HCT116 (cell line): ENCODE measurements at regions not wholly inside any gene's neighbourhood (a gene's known extent, or its start where the extent isn't known, plus 50 kb on each side); places are given as distances from the start of the nearest gene placed in this dataset.

Experiments used
- ATAC-seq: fragments of 200-7000 bp; cut with Tn5 transposase; 2 replicates; pipeline ENCODE4 v1.9.1; 2020; ENCODE audit warnings: mild to moderate bottlenecking, moderate library complexity
- BruUV-seq: library from RNA; stranded (reverse); fragments of 400-500 nt; replicated peaks from 2 replicates; lab custom pipeline; 2021; lab: Mats Ljungman, UMichigan
- CTCF ChIA-PET: fragments of 300-600 bp; sonication (Branson Sonifier 250); formaldehyde crosslinking; loops from one replicate; lab custom pipeline; 2021; ENCODE audit warnings: antibody characterized with exemption; lab: Charles Lee
- POLR2A ChIA-PET: fragments of 300-600, 350-600 bp; sonication (Branson Sonifier 250); formaldehyde crosslinking; loops from one replicate; lab custom pipeline; 2021; ENCODE audit warnings: antibody characterized with exemption; lab: Charles Lee
- RAD21 ChIA-PET, 2 experiments: fragments of 300-600 bp; sonication (Branson Sonifier 250); formaldehyde crosslinking; loops; one replicate each; lab custom pipeline; 2023; ENCODE audit warnings: low total read pairs in 2 of 2; ENCODE audit not compliant: uncharacterized antibody in 2 of 2, unreplicated experiment in 2 of 2, low non-redundant PET in 1 of 2; lab: Charles Lee
- DNase-seq: peaks from one replicate; pipeline ENCODE4 v3.0.0-alpha.2; 2010; ENCODE audit warnings: low read depth, low spot score
- H2AFZ ChIP-seq: fragments of 200-600 bp; shearing (Covaris generic), sonication (generic); 2 replicates; pipeline ENCODE4 v1.6.1; 2017; ENCODE audit warnings: low read depth, mixed run types, mixed read lengths, antibody characterized with exemption, low read length; ENCODE audit not compliant: poor library complexity, severe bottlenecking
- H3K27ac ChIP-seq: 2 replicates; pipeline ENCODE4 v1.5.1; 2012; ENCODE audit warnings: low read depth, low read length
- H3K27me3 ChIP-seq: fragments of 200-600 bp; sonication (generic); 2 replicates; pipeline ENCODE4 v1.6.1; 2016; ENCODE audit warnings: mixed run types, low read length, mixed read lengths; ENCODE audit not compliant: insufficient read depth
- H3K36me3 ChIP-seq, 2 experiments: fragments of 200-500 bp in 1 of 2; fragments of 200-600 bp in 1 of 2; sonication (Bioruptor generic) in 1 of 2; sonication (generic) in 1 of 2; 2 replicates each; pipeline versions ENCODE4 v1.5.1 to v1.6.1; 2014 to 2016; ENCODE audit warnings: low read length in 2 of 2, inconsistent platforms in 1 of 2, mixed read lengths in 1 of 2, mixed run types in 1 of 2; ENCODE audit not compliant: insufficient read depth in 2 of 2, control insufficient read depth in 1 of 2
- H3K4me1 ChIP-seq, 2 experiments: fragments of 200-600 bp in 1 of 2; sonication (generic) in 1 of 2; 2 replicates each; pipeline versions ENCODE4 v1.5.1 to v1.6.1; 2012 to 2017; ENCODE audit warnings: low read length in 2 of 2, inconsistent platforms in 1 of 2, mild to moderate bottlenecking in 1 of 2, mixed read lengths in 1 of 2, mixed run types in 1 of 2, moderate library complexity in 1 of 2; ENCODE audit not compliant: insufficient read depth in 2 of 2, control insufficient read depth in 1 of 2
- H3K4me2 ChIP-seq: fragments of 200-600 bp; sonication (generic); 2 replicates; pipeline ENCODE4 v1.6.1; 2017; ENCODE audit warnings: mixed run types, low read length, mixed read lengths
- H3K4me3 ChIP-seq, 2 experiments: fragments of 200-600 bp in 1 of 2; sonication (generic) in 1 of 2; replicated peaks in 1 of 2; 2 replicates each; pipeline ENCODE4 v1.5.1; 2011 to 2016; ENCODE audit warnings: low read length in 2 of 2, control low read depth in 1 of 2, low read depth in 1 of 2, mild to moderate bottlenecking in 1 of 2, mixed read lengths in 1 of 2, mixed run types in 1 of 2
- H3K79me2 ChIP-seq: fragments of 200-600 bp; sonication (generic); 2 replicates; pipeline ENCODE4 v1.6.1; 2017; ENCODE audit warnings: mild to moderate bottlenecking, mixed run types, low read length, moderate library complexity, mixed read lengths; ENCODE audit not compliant: insufficient read depth
- H3K9ac ChIP-seq: fragments of 200-600 bp; sonication (generic); 2 replicates; pipeline ENCODE4 v1.6.1; 2016; ENCODE audit warnings: low read length, mixed read lengths
- H3K9me2 ChIP-seq: fragments of 200-600 bp; sonication (generic), shearing (Covaris generic); 2 replicates; pipeline ENCODE4 v1.6.1; 2017; ENCODE audit warnings: mixed run types, mild to moderate bottlenecking, moderate library complexity; ENCODE audit not compliant: insufficient read depth
- H3K9me3 ChIP-seq, 2 experiments: fragments of 200-500 bp in 1 of 2; fragments of 200-600 bp in 1 of 2; sonication (Bioruptor generic) in 1 of 2; sonication (generic) in 1 of 2; 2 replicates each; pipeline ENCODE4 v1.6.1; 2014 to 2017; ENCODE audit warnings: low read length in 2 of 2, mixed read lengths in 2 of 2, inconsistent platforms in 1 of 2, low read depth in 1 of 2, mild to moderate bottlenecking in 1 of 2, mixed run types in 1 of 2, moderate library complexity in 1 of 2; ENCODE audit not compliant: control insufficient read depth in 1 of 2, insufficient read depth in 1 of 2
- H4K20me1 ChIP-seq: fragments of 200-600 bp; sonication (generic), shearing (Covaris generic); 2 replicates; pipeline ENCODE4 v1.6.1; 2017; ENCODE audit warnings: mixed run types, mild to moderate bottlenecking, moderate library complexity; ENCODE audit not compliant: insufficient read depth
- CBX3 ChIP-seq: IDR thresholded peaks from 2 replicates; pipeline ENCODE4 v1.6.1; 2012; ENCODE audit warnings: low read depth
- CEBPB ChIP-seq: IDR thresholded peaks from 2 replicates; pipeline ENCODE4 v1.6.1; 2012; ENCODE audit warnings: low read depth
- EGR1 ChIP-seq: IDR thresholded peaks from 2 replicates; pipeline ENCODE4 v1.6.1; 2012; ENCODE audit warnings: low read depth
- EZH2 ChIP-seq: fragments of 200-600 bp; sonication (generic); IDR thresholded peaks from 2 replicates; pipeline ENCODE4 v1.6.1; 2017; ENCODE audit warnings: antibody characterized with exemption, mixed run types
- EZH2phosphoT487 ChIP-seq: fragments of 200-600 bp; IDR thresholded peaks from 2 replicates; pipeline ENCODE4 v1.6.1; 2018; ENCODE audit warnings: antibody characterized with exemption, borderline replicate concordance
- FOSL1 ChIP-seq: IDR thresholded peaks from 2 replicates; pipeline ENCODE4 v1.6.1; 2012; ENCODE audit warnings: low read depth
- POLR2A ChIP-seq: IDR thresholded peaks from 2 replicates; pipeline ENCODE4 v1.7.0; 2011; ENCODE audit warnings: borderline replicate concordance; ENCODE audit not compliant: insufficient read depth, insufficient read length; ENCODE audit errors: extremely low read depth
- POLR2AphosphoS5 ChIP-seq: IDR thresholded peaks from 2 replicates; pipeline ENCODE4 v1.6.1; 2011; ENCODE audit warnings: mild to moderate bottlenecking, low read depth, low read length, moderate library complexity
- SIN3A ChIP-seq: IDR thresholded peaks from 2 replicates; pipeline ENCODE4 v1.6.1; 2012; ENCODE audit warnings: low read depth
- SP1 ChIP-seq: IDR thresholded peaks from 2 replicates; pipeline ENCODE4 v1.6.1; 2012; ENCODE audit warnings: low read depth
- TCF7L2 ChIP-seq: IDR thresholded peaks from 2 replicates; pipeline ENCODE4 v1.7.0; 2011; ENCODE audit warnings: borderline replicate concordance, inconsistent platforms; ENCODE audit not compliant: insufficient read depth, insufficient read length; ENCODE audit errors: extremely low read depth
- intact Hi-C: fragments of 100-400 bp; cut with micrococcal nuclease; formaldehyde crosslinking; loops from 2 replicates; pipeline ENCODE4 v1.10.0; 2022
- TF ChIP-seq, protein P1 (sequence below): IDR thresholded peaks from 2 replicates; pipeline ENCODE4 v1.6.1; 2011; ENCODE audit warnings: mild to moderate bottlenecking, low read length, moderate library complexity; ENCODE audit not compliant: insufficient replicate concordance; ENCODE audit errors: extremely low read depth
- TF ChIP-seq, protein P2 (sequence below), 3 experiments: fragments of 200-600 bp in 1 of 3; sonication (generic) in 1 of 3; IDR thresholded peaks in 2 of 3; conservative IDR thresholded peaks in 1 of 3; 2 replicates each; pipeline ENCODE4 v1.5.1; 2012 to 2017; ENCODE audit warnings: low read depth in 2 of 3, low read length in 2 of 3, antibody characterized with exemption in 1 of 3, borderline replicate concordance in 1 of 3, control low read depth in 1 of 3, mild to moderate bottlenecking in 1 of 3, mixed read lengths in 1 of 3, mixed run types in 1 of 3, moderate library complexity in 1 of 3; ENCODE audit not compliant: insufficient read depth in 1 of 3
- TF ChIP-seq, protein P3 (sequence below): IDR thresholded peaks from 2 replicates; pipeline ENCODE4 v1.6.1; 2012
- TF ChIP-seq, protein P4 (sequence below): IDR thresholded peaks from 2 replicates; pipeline ENCODE4 v1.6.1; 2012; ENCODE audit warnings: low read depth
- TF ChIP-seq, protein P5 (sequence below): IDR thresholded peaks from 2 replicates; pipeline ENCODE4 v1.6.1; 2012

DNA sequence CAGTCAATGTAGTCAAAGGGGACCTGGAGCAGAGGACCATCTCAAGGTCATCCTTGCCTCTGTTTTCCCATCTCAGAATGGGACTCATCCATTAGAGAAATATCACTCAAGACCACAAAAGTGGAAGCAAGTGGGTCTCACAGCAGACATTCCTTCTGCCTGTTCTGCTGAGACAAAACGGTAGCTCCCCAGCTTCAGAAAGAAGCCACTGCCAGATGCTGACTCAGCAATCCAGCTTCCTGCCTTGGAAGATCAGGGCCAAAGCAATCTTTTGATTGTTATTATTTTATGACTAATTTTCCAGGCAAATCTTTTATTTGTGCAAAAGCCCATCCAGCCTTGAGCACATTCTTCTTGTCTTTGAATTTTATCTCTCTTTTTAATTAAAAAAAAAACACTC is 86.8 kb downstream of the CCT6B start:
- Histone ChIP-seq H3K36me3 (no peaks in the 10 kb centered on the region), H3K27ac (no peak overlapping the region), H3K9me2 (no peaks in the 10 kb centered on the region), H4K20me1 (no peaks in the 10 kb centered on the region), H3K79me2 (no peaks in the 10 kb centered on the region), H2AFZ (no peak overlapping the region), H3K27me3 (peaks cover 60% of the 10 kb centered on the region), H3K4me3 (no peak overlapping the region), H3K9ac (no peak overlapping the region), H3K9me3 (no peaks in the 10 kb centered on the region), H3K4me2 (no peak overlapping the region), H3K4me1 (no peaks in the 10 kb centered on the region)
- RAD21 ChIA-PET, result no interaction called here
- CTCF ChIA-PET, result no interaction called here
- no TSS peak for BruUV-seq
- POLR2A ChIA-PET, result no interaction called here
- no peak for ATAC-seq
- no peak for DNase-seq
- TF ChIP-seq, protein P1, sequence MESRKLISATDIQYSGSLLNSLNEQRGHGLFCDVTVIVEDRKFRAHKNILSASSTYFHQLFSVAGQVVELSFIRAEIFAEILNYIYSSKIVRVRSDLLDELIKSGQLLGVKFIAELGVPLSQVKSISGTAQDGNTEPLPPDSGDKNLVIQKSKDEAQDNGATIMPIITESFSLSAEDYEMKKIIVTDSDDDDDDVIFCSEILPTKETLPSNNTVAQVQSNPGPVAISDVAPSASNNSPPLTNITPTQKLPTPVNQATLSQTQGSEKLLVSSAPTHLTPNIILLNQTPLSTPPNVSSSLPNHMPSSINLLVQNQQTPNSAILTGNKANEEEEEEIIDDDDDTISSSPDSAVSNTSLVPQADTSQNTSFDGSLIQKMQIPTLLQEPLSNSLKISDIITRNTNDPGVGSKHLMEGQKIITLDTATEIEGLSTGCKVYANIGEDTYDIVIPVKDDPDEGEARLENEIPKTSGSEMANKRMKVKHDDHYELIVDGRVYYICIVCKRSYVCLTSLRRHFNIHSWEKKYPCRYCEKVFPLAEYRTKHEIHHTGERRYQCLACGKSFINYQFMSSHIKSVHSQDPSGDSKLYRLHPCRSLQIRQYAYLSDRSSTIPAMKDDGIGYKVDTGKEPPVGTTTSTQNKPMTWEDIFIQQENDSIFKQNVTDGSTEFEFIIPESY, result no peak
- no peak for TF ChIP-seq POLR2A
- TF ChIP-seq, protein P2, sequence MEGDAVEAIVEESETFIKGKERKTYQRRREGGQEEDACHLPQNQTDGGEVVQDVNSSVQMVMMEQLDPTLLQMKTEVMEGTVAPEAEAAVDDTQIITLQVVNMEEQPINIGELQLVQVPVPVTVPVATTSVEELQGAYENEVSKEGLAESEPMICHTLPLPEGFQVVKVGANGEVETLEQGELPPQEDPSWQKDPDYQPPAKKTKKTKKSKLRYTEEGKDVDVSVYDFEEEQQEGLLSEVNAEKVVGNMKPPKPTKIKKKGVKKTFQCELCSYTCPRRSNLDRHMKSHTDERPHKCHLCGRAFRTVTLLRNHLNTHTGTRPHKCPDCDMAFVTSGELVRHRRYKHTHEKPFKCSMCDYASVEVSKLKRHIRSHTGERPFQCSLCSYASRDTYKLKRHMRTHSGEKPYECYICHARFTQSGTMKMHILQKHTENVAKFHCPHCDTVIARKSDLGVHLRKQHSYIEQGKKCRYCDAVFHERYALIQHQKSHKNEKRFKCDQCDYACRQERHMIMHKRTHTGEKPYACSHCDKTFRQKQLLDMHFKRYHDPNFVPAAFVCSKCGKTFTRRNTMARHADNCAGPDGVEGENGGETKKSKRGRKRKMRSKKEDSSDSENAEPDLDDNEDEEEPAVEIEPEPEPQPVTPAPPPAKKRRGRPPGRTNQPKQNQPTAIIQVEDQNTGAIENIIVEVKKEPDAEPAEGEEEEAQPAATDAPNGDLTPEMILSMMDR (IDR thresholded peaks at IDR 0.05 in 2 of 3, conservative IDR thresholded peaks at IDR 0.05 in 1 of 3; ENCODE audit: borderline replicate concordance in 1 of 3, insufficient read depth in 1 of 3, low read depth in 2 of 3, low read length in 2 of 3), result no peak
- TF ChIP-seq, protein P3, sequence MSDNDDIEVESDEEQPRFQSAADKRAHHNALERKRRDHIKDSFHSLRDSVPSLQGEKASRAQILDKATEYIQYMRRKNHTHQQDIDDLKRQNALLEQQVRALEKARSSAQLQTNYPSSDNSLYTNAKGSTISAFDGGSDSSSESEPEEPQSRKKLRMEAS, result no peak
- TF ChIP-seq CEBPB, result no peak
- no peak for TF ChIP-seq SIN3A
- TF ChIP-seq EZH2phosphoT487, result no peak
- no peak for TF ChIP-seq POLR2AphosphoS5
- TF ChIP-seq, protein P4, sequence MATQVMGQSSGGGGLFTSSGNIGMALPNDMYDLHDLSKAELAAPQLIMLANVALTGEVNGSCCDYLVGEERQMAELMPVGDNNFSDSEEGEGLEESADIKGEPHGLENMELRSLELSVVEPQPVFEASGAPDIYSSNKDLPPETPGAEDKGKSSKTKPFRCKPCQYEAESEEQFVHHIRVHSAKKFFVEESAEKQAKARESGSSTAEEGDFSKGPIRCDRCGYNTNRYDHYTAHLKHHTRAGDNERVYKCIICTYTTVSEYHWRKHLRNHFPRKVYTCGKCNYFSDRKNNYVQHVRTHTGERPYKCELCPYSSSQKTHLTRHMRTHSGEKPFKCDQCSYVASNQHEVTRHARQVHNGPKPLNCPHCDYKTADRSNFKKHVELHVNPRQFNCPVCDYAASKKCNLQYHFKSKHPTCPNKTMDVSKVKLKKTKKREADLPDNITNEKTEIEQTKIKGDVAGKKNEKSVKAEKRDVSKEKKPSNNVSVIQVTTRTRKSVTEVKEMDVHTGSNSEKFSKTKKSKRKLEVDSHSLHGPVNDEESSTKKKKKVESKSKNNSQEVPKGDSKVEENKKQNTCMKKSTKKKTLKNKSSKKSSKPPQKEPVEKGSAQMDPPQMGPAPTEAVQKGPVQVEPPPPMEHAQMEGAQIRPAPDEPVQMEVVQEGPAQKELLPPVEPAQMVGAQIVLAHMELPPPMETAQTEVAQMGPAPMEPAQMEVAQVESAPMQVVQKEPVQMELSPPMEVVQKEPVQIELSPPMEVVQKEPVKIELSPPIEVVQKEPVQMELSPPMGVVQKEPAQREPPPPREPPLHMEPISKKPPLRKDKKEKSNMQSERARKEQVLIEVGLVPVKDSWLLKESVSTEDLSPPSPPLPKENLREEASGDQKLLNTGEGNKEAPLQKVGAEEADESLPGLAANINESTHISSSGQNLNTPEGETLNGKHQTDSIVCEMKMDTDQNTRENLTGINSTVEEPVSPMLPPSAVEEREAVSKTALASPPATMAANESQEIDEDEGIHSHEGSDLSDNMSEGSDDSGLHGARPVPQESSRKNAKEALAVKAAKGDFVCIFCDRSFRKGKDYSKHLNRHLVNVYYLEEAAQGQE, result no peak
- no peak for TF ChIP-seq EGR1
- no peak for TF ChIP-seq EZH2
- TF ChIP-seq CBX3, result no peak
- no peak for TF ChIP-seq FOSL1
- no peak for TF ChIP-seq TCF7L2
- no peak for TF ChIP-seq SP1
- TF ChIP-seq, protein P5, sequence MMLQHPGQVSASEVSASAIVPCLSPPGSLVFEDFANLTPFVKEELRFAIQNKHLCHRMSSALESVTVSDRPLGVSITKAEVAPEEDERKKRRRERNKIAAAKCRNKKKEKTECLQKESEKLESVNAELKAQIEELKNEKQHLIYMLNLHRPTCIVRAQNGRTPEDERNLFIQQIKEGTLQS, result no peak
- intact Hi-C loops, result no loop called here
